ENCODE measurements at regions not wholly inside any gene's neighbourhood (a gene's known extent, or its start where the extent isn't known, plus 50 kb on each side); places are given as distances from the start of the nearest gene placed in this dataset.

GRCh38 chr9:14031810-14032209 lies 282.1 kb downstream of the NFIB start:
- Histone ChIP-seq H3K9me3 (ENCODE audit: insufficient read depth, low read depth, low read length) (no peaks in the 10 kb centered on the region), H3K27ac (ENCODE audit: low read depth, low read length) (no peak overlapping the region), H3K4me3 (ENCODE audit: low read depth, low read length) (no peak overlapping the region), H3K27me3 (ENCODE audit: insufficient read depth, low read length) (no peaks in the 10 kb centered on the region), H3K9ac (ENCODE audit: low read length) (no peak overlapping the region), H2BK12ac (ENCODE audit: low read length) (no peak overlapping the region), H2BK120ac (ENCODE audit: insufficient read depth, low read length, poor library complexity) (no peak overlapping the region), H3K4ac (ENCODE audit: low read depth, low read length) (no peak overlapping the region), H4K8ac (ENCODE audit: low read depth, low read length) (no peak overlapping the region), H3K79me2 (ENCODE audit: control insufficient read depth, insufficient read depth, low read length, poor library complexity) (no peaks in the 10 kb centered on the region), H3K4me2 (ENCODE audit: low read length) (no peak overlapping the region), H4K91ac (ENCODE audit: low read depth, low read length) (no peak overlapping the region), H2AK5ac (ENCODE audit: low read length) (no peak overlapping the region), H2AFZ (ENCODE audit: insufficient read depth, low read length, poor library complexity) (no peak overlapping the region), H3K18ac (ENCODE audit: low read length) (no peak overlapping the region), H3K23ac (ENCODE audit: low read length) (no peak overlapping the region), H4K12ac (ENCODE audit: low read depth, low read length) (no peak overlapping the region), H3K14ac (ENCODE audit: low read length) (no peak overlapping the region), H3K4me1 (ENCODE audit: control insufficient read depth in 1 of 2, insufficient read depth in 2 of 2, low read length in 2 of 2) (no peaks in the 10 kb centered on the region), H2BK5ac (ENCODE audit: low read depth, low read length, poor library complexity) (no peak overlapping the region), H3K36me3 (ENCODE audit: control insufficient read depth in 1 of 2, insufficient read depth in 2 of 2, low read length in 2 of 2) (no peaks in the 10 kb centered on the region), H3K79me1 (ENCODE audit: low read length) (no peaks in the 10 kb centered on the region)
- WGBS (ENCODE audit: extremely low coverage, insufficient coverage, insufficient read length): no CpG with 5 or more reads among the region's 3 CpGs
- DNase-seq: no peak

- H2BK5ac ChIP-seq (ENCODE audit: low read depth, low read length, poor library complexity): no peak overlapping the region
- no peak overlapping the region for H3K4ac ChIP-seq (ENCODE audit: low read depth, low read length)
- H2AK5ac ChIP-seq (ENCODE audit: low read length): no peak overlapping the region
- H2AFZ ChIP-seq (ENCODE audit: insufficient read depth, low read length, poor library complexity): no peak overlapping the region
- no peak overlapping the region for H3K18ac ChIP-seq (ENCODE audit: low read length)
- no peak overlapping the region for H4K12ac ChIP-seq (ENCODE audit: low read depth, low read length)
- H3K4me2 ChIP-seq (ENCODE audit: low read length): no peak overlapping the region
- H2BK12ac ChIP-seq (ENCODE audit: low read length): no peak overlapping the region
- H3K27ac ChIP-seq (ENCODE audit: low read depth, low read length): no peak overlapping the region
- no peaks in the 10 kb centered on the region for H3K27me3 ChIP-seq (ENCODE audit: insufficient read depth, low read length)
- no peak overlapping the region for H3K4me3 ChIP-seq (ENCODE audit: low read depth, low read length)
- no peak overlapping the region for H3K14ac ChIP-seq (ENCODE audit: low read length)
- no peak overlapping the region for H4K8ac ChIP-seq (ENCODE audit: low read depth, low read length)
- DNase-seq: no peak
- no peak overlapping the region for H3K9ac ChIP-seq (ENCODE audit: low read length)
- H3K79me1 ChIP-seq (ENCODE audit: low read length): no peaks in the 10 kb centered on the region
- no peaks in the 10 kb centered on the region for H3K79me2 ChIP-seq (ENCODE audit: control insufficient read depth, insufficient read depth, low read length, poor library complexity)
- H3K36me3 ChIP-seq (ENCODE audit: control insufficient read depth in 1 of 2, insufficient read depth in 2 of 2, low read length in 2 of 2): no peaks in the 10 kb centered on the region
- no peaks in the 10 kb centered on the region for H3K4me1 ChIP-seq (ENCODE audit: control insufficient read depth in 1 of 2, insufficient read depth in 2 of 2, low read length in 2 of 2)
- no peak overlapping the region for H3K23ac ChIP-seq (ENCODE audit: low read length)
- no peaks in the 10 kb centered on the region for H3K9me3 ChIP-seq (ENCODE audit: insufficient read depth, low read depth, low read length)
- no CpG with 5 or more reads among the region's 7 CpGs for WGBS (ENCODE audit: extremely low coverage, insufficient coverage, insufficient read length)
- H2BK120ac ChIP-seq (ENCODE audit: insufficient read depth, low read length, poor library complexity): no peak overlapping the region
- no peak overlapping the region for H4K91ac ChIP-seq (ENCODE audit: low read depth, low read length)
These were observed 282.9 kb downstream of the NFIB start for GRCh38 chr9:14031060-14031414.

DNA sequence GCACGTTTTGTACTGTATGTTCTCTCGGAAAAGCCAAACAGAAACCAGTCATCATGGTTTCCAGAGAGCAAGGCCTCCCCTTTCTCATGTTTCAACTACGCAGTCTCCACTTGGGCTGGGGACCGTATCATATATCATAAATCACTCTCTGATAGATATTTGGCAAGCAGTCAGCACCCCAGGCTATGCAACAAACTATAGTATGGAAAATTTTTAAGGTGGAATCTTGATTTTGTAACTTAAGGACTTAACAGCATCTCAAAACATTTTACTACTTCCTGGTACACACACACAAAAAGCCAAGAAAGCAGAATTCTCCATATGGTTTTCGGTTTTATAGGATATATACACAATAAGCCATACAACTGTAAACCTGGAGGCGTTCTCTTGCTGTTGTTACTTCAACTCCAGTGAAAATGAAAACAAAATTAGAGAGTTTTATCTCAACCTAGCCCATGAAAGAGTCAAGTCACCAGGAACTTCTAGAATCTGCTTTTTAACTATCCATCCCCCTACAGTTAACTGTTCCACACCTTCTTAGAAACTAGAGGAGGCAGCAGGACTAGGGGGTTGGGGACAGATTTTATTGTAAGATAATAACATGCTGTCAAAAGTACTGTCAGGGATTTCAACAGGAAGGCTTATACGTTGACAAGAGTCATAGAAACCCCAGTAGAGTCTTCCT lies 283.4 kb downstream of the NFIB start:
- no peak for DNase-seq
- Histone ChIP-seq H3K4me2 (ENCODE audit: low read length) (no peak overlapping the region), H4K91ac (ENCODE audit: low read depth, low read length) (no peak overlapping the region), H4K12ac (ENCODE audit: low read depth, low read length) (no peak overlapping the region), H2BK120ac (ENCODE audit: insufficient read depth, low read length, poor library complexity) (no peak overlapping the region), H3K27me3 (ENCODE audit: insufficient read depth, low read length) (no peaks in the 10 kb centered on the region), H2BK12ac (ENCODE audit: low read length) (no peak overlapping the region), H3K9me3 (ENCODE audit: insufficient read depth, low read depth, low read length) (no peaks in the 10 kb centered on the region), H3K9ac (ENCODE audit: low read length) (no peak overlapping the region), H2AK5ac (ENCODE audit: low read length) (no peak overlapping the region), H3K23ac (ENCODE audit: low read length) (no peak overlapping the region), H2AFZ (ENCODE audit: insufficient read depth, low read length, poor library complexity) (no peak overlapping the region), H3K18ac (ENCODE audit: low read length) (no peak overlapping the region), H3K27ac (ENCODE audit: low read depth, low read length) (no peak overlapping the region), H3K79me2 (ENCODE audit: control insufficient read depth, insufficient read depth, low read length, poor library complexity) (no peaks in the 10 kb centered on the region), H3K14ac (ENCODE audit: low read length) (no peak overlapping the region), H4K8ac (ENCODE audit: low read depth, low read length) (no peak overlapping the region), H3K36me3 (ENCODE audit: control insufficient read depth in 1 of 2, insufficient read depth in 2 of 2, low read length in 2 of 2) (no peaks in the 10 kb centered on the region), H3K4me1 (ENCODE audit: control insufficient read depth in 1 of 2, insufficient read depth in 2 of 2, low read length in 2 of 2) (no peaks in the 10 kb centered on the region), H3K4me3 (ENCODE audit: low read depth, low read length) (no peak overlapping the region), H3K4ac (ENCODE audit: low read depth, low read length) (no peak overlapping the region), H3K79me1 (ENCODE audit: low read length) (no peaks in the 10 kb centered on the region), H2BK5ac (ENCODE audit: low read depth, low read length, poor library complexity) (no peak overlapping the region)
- WGBS (ENCODE audit: extremely low coverage, insufficient coverage, insufficient read length): no CpG with 5 or more reads among the region's 7 CpGs

DNA sequence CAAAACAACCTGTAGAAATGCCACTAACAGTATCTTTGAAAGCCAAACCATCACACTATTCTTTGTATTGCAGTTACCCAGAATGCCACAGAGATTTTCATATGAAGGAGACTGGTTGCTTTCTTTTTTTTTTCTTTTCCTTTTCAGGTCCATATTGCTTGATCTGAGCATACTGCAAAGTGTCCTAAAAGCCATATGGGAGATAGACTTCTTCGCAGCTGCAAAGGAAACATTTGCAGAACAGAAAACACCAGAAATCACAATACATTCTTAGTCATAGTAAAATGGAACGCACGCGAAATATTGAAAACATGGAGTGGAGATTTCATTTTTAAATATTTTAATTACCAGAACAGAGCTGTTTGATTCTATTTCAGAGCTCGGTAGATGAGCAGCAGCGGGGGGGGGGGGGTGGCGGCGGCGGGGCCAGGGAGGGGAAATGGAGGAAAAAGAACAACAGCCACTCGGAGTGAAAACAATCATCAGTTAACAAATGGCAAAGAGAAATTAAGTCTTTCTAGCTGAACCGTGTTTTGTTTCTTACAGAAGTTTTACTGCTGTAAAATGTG lies 284.1 kb downstream of the NFIB start:
- WGBS (ENCODE audit: extremely low coverage, insufficient coverage, insufficient read length): no CpG with 5 or more reads among the region's 11 CpGs
- Histone ChIP-seq H4K91ac (ENCODE audit: low read depth, low read length) (no peak overlapping the region), H3K4me2 (ENCODE audit: low read length) (no peak overlapping the region), H3K79me1 (ENCODE audit: low read length) (no peaks in the 10 kb centered on the region), H3K4me3 (ENCODE audit: low read depth, low read length) (no peak overlapping the region), H3K79me2 (ENCODE audit: control insufficient read depth, insufficient read depth, low read length, poor library complexity) (no peaks in the 10 kb centered on the region), H3K9ac (ENCODE audit: low read length) (no peak overlapping the region), H3K4me1 (ENCODE audit: control insufficient read depth in 1 of 2, insufficient read depth in 2 of 2, low read length in 2 of 2) (no peaks in the 10 kb centered on the region), H2BK5ac (ENCODE audit: low read depth, low read length, poor library complexity) (no peak overlapping the region), H2BK120ac (ENCODE audit: insufficient read depth, low read length, poor library complexity) (no peak overlapping the region), H3K23ac (ENCODE audit: low read length) (no peak overlapping the region), H2AK5ac (ENCODE audit: low read length) (no peak overlapping the region), H2AFZ (ENCODE audit: insufficient read depth, low read length, poor library complexity) (no peak overlapping the region), H3K27me3 (ENCODE audit: insufficient read depth, low read length) (no peaks in the 10 kb centered on the region), H3K14ac (ENCODE audit: low read length) (no peak overlapping the region), H2BK12ac (ENCODE audit: low read length) (no peak overlapping the region), H3K36me3 (ENCODE audit: control insufficient read depth in 1 of 2, insufficient read depth in 2 of 2, low read length in 2 of 2) (no peaks in the 10 kb centered on the region), H3K18ac (ENCODE audit: low read length) (no peak overlapping the region), H3K9me3 (ENCODE audit: insufficient read depth, low read depth, low read length) (no peaks in the 10 kb centered on the region), H3K27ac (ENCODE audit: low read depth, low read length) (no peak overlapping the region), H4K12ac (ENCODE audit: low read depth, low read length) (no peak overlapping the region), H3K4ac (ENCODE audit: low read depth, low read length) (no peak overlapping the region), H4K8ac (ENCODE audit: low read depth, low read length) (no peak overlapping the region)
- no peak for DNase-seq
